ENCODE measurements at regions not wholly inside any gene's neighbourhood (a gene's known extent, or its start where the extent isn't known, plus 50 kb on each side); places are given as distances from the start of the nearest gene placed in this dataset. TPM values are rescaled to one million over a fixed set of nuclear protein-coding genes. Genes with fewer than 3 reads are reported as not detected.

DNA sequence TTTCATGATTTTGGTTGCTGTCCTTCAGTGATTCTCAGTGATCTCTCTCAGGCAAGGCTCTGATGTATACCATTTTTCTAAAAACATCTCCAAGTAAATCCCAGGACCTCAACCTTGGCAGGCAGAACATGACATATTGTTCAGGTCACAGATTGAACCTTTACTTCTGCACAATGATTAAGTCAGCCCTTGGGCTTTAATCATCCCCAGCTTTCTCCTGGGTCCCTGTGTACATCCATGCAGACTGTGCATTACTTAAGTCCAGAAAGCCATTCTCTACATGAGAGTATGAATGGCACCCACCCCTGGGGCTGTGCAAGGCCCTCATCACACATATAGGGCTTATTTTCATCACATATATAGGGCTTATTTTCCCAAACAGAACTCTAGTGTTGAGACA, 58.7 kb upstream of the ADAMTS3 start:
- no peak for ATAC-seq

More for the DNA sequence above, 58.7 kb upstream of the ADAMTS3 start:
- BruUV-seq (replicated peaks), result no TSS peak
- H4K20me1 ChIP-seq (replicated peaks; ENCODE audit: control insufficient read depth, insufficient read depth, low read length), result no peaks in the 10 kb centered on the region
- H3K9ac ChIP-seq (ENCODE audit: insufficient read depth in 1 of 2, low read depth in 2 of 2, low read length in 2 of 2), result no peak overlapping the region
- CTCF ChIA-PET (ENCODE audit: low intra/inter-chr PET ratio), result no interaction called here
- no peak overlapping the region for H2AFZ ChIP-seq (ENCODE audit: low read depth, low read length)
- H3K79me2 ChIP-seq (ENCODE audit: control insufficient read depth, insufficient read depth, low read length), result no peaks in the 10 kb centered on the region
- H3K27me3 ChIP-seq (ENCODE audit: control insufficient read depth in 2 of 2, insufficient read depth in 2 of 2, low read length in 2 of 2), result no peaks in the 10 kb centered on the region
- FAIRE-seq (no peak), DNase-seq (ENCODE audit: extremely low read depth in 1 of 4, low spot score in 3 of 4) (no peak)
- H3K9me3 ChIP-seq (replicated peaks; ENCODE audit: control insufficient read depth, insufficient read depth, low read depth, low read length), result no peaks in the 10 kb centered on the region
- TF ChIP-seq NCOA4 (IDR thresholded peaks at IDR 0.05; ENCODE audit: partially characterized antibody) (no peak), ZBTB8A (IDR thresholded peaks at IDR 0.05; ENCODE audit: partially characterized antibody) (no peak), OTX1 (CRISPR knock-in tag; IDR thresholded peaks at IDR 0.05) (no peak), CAMTA2 (CRISPR knock-in tag; conservative IDR thresholded peaks at IDR 0.05) (no peak), ZNF347 (CRISPR knock-in tag; IDR thresholded peaks at IDR 0.05; ENCODE audit: low read depth) (no peak)
- TF ChIP-seq, protein P1, sequence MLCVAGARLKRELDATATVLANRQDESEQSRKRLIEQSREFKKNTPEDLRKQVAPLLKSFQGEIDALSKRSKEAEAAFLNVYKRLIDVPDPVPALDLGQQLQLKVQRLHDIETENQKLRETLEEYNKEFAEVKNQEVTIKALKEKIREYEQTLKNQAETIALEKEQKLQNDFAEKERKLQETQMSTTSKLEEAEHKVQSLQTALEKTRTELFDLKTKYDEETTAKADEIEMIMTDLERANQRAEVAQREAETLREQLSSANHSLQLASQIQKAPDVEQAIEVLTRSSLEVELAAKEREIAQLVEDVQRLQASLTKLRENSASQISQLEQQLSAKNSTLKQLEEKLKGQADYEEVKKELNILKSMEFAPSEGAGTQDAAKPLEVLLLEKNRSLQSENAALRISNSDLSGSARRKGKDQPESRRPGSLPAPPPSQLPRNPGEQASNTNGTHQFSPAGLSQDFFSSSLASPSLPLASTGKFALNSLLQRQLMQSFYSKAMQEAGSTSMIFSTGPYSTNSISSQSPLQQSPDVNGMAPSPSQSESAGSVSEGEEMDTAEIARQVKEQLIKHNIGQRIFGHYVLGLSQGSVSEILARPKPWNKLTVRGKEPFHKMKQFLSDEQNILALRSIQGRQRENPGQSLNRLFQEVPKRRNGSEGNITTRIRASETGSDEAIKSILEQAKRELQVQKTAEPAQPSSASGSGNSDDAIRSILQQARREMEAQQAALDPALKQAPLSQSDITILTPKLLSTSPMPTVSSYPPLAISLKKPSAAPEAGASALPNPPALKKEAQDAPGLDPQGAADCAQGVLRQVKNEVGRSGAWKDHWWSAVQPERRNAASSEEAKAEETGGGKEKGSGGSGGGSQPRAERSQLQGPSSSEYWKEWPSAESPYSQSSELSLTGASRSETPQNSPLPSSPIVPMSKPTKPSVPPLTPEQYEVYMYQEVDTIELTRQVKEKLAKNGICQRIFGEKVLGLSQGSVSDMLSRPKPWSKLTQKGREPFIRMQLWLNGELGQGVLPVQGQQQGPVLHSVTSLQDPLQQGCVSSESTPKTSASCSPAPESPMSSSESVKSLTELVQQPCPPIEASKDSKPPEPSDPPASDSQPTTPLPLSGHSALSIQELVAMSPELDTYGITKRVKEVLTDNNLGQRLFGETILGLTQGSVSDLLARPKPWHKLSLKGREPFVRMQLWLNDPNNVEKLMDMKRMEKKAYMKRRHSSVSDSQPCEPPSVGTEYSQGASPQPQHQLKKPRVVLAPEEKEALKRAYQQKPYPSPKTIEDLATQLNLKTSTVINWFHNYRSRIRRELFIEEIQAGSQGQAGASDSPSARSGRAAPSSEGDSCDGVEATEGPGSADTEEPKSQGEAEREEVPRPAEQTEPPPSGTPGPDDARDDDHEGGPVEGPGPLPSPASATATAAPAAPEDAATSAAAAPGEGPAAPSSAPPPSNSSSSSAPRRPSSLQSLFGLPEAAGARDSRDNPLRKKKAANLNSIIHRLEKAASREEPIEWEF (CRISPR knock-in tag; IDR thresholded peaks at IDR 0.05), result no peak
- H3K27ac ChIP-seq (ENCODE audit: extremely low read depth, low read depth, low read length), result no peak overlapping the region
- no peaks in the 10 kb centered on the region for H3K9me1 ChIP-seq (ENCODE audit: control insufficient read depth, insufficient read depth, low read length)
- POLR2A ChIA-PET, result no interaction called here
- H3K36me3 ChIP-seq (ENCODE audit: control insufficient read depth, insufficient read depth, low read length), result no peaks in the 10 kb centered on the region
- H3K4me3 ChIP-seq, result no peak overlapping the region
- in situ Hi-C loops (cut with MboI) (no loop called here), intact Hi-C loops (cut with micrococcal nuclease) (no loop called here)
- H3K4me2 ChIP-seq (ENCODE audit: insufficient read depth, low read length), result no peak overlapping the region
- no peaks in the 10 kb centered on the region for H3K4me1 ChIP-seq (replicated peaks in 1 of 2; ENCODE audit: control insufficient read depth in 2 of 2, insufficient read depth in 2 of 2, low read length in 2 of 2)

Small RNA genes lying in the stretch of these regions (small RNA-seq; reads per million reads assigned to genes)
- gene RNU4ATAC9P, result not detected
